ENCODE measurements at regions not wholly inside any gene's neighbourhood (a gene's known extent, or its start where the extent isn't known, plus 50 kb on each side); places are given as distances from the start of the nearest gene placed in this dataset.

- TF ChIP-seq POLR2A (IDR thresholded peaks at IDR 0.05) (no peak), CTCF (IDR thresholded peaks at IDR 0.05) (no peak)
Measured at GRCh38 chr3:154582501-154582900, 152.5 kb upstream of the GPR149 start.

Data from lower leg skin (tissue), 3 donors.